Liver (tissue), 3 donors: ENCODE measurements at regions not wholly inside any gene's neighbourhood (a gene's known extent, or its start where the extent isn't known, plus 50 kb on each side); places are given as distances from the start of the nearest gene placed in this dataset.

ENCODE experiments used
- CTCF ChIP-seq: fragments of 150-350 bp; IDR thresholded peaks from 2 replicates; pipeline ENCODE4 v1.5.1; 2017; ENCODE audit warnings: improper control_type of control experiment, low read depth, low read length; ENCODE audit not compliant: missing input control
- GABPA ChIP-seq, 2 donors: IDR thresholded peaks in 1 of 2; conservative IDR thresholded peaks in 1 of 2; 2 replicates each; pipeline ENCODE4 v1.6.1; 2016; ENCODE audit warnings: antibody characterized with exemption in 2 of 2, mild to moderate bottlenecking in 1 of 2, moderate library complexity in 1 of 2
- HNF4G ChIP-seq: IDR thresholded peaks from 2 replicates; pipeline ENCODE4 v1.6.1; 2016; ENCODE audit warnings: antibody characterized with exemption
- NR2F2 ChIP-seq: IDR thresholded peaks from 2 replicates; pipeline ENCODE4 v1.6.1; 2016; ENCODE audit warnings: antibody characterized with exemption
- TAF1 ChIP-seq: conservative IDR thresholded peaks from 2 replicates; pipeline ENCODE4 v1.6.1; 2016; ENCODE audit warnings: antibody characterized with exemption, mild to moderate bottlenecking
- YY1 ChIP-seq: IDR thresholded peaks from 2 replicates; pipeline ENCODE4 v1.6.1; 2016; ENCODE audit warnings: antibody characterized with exemption, mild to moderate bottlenecking
- TF ChIP-seq, protein P1 (sequence below): IDR thresholded peaks from 2 replicates; pipeline ENCODE4 v1.6.1; 2016; ENCODE audit warnings: antibody characterized with exemption, mild to moderate bottlenecking
- TF ChIP-seq, protein P2 (sequence below): IDR thresholded peaks from 2 replicates; pipeline ENCODE4 v1.6.1; 2016; ENCODE audit warnings: antibody characterized with exemption
- TF ChIP-seq, protein P3 (sequence below): IDR thresholded peaks from 2 replicates; pipeline ENCODE4 v1.6.1; 2016; ENCODE audit warnings: antibody characterized with exemption
- donor health status: healthy.
- donor health status: healthy.

DNA sequence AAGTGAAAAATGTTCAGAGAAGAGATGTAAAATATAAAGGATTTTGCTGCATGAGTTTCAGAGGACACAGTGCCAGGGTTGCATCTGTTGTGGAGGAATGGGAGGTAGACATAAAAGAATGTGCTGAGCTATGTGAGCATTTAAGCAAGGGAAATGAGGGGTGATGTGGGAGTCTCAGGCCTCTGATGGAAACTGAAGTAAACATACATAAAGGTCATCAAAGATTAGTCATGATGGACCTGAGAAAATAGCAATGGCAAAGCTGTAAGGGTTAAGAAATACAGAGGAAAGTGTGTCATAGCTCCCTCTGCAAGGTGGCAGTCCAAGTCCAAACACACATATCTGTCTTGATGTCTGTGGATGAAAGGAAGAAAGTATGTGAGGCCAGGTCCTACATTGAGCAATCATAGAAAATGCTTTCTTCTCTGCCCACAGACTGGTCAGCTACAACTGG is 306.6 kb upstream of the ECI2 start:
- TF ChIP-seq, protein P1, sequence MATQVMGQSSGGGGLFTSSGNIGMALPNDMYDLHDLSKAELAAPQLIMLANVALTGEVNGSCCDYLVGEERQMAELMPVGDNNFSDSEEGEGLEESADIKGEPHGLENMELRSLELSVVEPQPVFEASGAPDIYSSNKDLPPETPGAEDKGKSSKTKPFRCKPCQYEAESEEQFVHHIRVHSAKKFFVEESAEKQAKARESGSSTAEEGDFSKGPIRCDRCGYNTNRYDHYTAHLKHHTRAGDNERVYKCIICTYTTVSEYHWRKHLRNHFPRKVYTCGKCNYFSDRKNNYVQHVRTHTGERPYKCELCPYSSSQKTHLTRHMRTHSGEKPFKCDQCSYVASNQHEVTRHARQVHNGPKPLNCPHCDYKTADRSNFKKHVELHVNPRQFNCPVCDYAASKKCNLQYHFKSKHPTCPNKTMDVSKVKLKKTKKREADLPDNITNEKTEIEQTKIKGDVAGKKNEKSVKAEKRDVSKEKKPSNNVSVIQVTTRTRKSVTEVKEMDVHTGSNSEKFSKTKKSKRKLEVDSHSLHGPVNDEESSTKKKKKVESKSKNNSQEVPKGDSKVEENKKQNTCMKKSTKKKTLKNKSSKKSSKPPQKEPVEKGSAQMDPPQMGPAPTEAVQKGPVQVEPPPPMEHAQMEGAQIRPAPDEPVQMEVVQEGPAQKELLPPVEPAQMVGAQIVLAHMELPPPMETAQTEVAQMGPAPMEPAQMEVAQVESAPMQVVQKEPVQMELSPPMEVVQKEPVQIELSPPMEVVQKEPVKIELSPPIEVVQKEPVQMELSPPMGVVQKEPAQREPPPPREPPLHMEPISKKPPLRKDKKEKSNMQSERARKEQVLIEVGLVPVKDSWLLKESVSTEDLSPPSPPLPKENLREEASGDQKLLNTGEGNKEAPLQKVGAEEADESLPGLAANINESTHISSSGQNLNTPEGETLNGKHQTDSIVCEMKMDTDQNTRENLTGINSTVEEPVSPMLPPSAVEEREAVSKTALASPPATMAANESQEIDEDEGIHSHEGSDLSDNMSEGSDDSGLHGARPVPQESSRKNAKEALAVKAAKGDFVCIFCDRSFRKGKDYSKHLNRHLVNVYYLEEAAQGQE, result no peak
- TF ChIP-seq CTCF, result no peak
- TF ChIP-seq, protein P2, sequence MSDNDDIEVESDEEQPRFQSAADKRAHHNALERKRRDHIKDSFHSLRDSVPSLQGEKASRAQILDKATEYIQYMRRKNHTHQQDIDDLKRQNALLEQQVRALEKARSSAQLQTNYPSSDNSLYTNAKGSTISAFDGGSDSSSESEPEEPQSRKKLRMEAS, result no peak
- no peak for TF ChIP-seq YY1
- TF ChIP-seq NR2F2, result no peak
- TF ChIP-seq TAF1, result no peak
- TF ChIP-seq, protein P3, sequence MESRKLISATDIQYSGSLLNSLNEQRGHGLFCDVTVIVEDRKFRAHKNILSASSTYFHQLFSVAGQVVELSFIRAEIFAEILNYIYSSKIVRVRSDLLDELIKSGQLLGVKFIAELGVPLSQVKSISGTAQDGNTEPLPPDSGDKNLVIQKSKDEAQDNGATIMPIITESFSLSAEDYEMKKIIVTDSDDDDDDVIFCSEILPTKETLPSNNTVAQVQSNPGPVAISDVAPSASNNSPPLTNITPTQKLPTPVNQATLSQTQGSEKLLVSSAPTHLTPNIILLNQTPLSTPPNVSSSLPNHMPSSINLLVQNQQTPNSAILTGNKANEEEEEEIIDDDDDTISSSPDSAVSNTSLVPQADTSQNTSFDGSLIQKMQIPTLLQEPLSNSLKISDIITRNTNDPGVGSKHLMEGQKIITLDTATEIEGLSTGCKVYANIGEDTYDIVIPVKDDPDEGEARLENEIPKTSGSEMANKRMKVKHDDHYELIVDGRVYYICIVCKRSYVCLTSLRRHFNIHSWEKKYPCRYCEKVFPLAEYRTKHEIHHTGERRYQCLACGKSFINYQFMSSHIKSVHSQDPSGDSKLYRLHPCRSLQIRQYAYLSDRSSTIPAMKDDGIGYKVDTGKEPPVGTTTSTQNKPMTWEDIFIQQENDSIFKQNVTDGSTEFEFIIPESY, result no peak
- TF ChIP-seq HNF4G, result no peak
- no peak for TF ChIP-seq GABPA (IDR thresholded peaks at IDR 0.05 in 1 of 2, conservative IDR thresholded peaks at IDR 0.05 in 1 of 2)
